NCI-H146 treated with DMSO at 0.1 percent for 48 hours (cell line): ENCODE measurements at regions not wholly inside any gene's neighbourhood (a gene's known extent, or its start where the extent isn't known, plus 50 kb on each side); places are given as distances from the start of the nearest gene placed in this dataset.

Source experiments
- DNase-seq: peaks from one replicate; lab custom pipeline; 2025; ENCODE audit not compliant: unreplicated experiment; lab: John Stamatoyannopoulos, UW

DNA sequence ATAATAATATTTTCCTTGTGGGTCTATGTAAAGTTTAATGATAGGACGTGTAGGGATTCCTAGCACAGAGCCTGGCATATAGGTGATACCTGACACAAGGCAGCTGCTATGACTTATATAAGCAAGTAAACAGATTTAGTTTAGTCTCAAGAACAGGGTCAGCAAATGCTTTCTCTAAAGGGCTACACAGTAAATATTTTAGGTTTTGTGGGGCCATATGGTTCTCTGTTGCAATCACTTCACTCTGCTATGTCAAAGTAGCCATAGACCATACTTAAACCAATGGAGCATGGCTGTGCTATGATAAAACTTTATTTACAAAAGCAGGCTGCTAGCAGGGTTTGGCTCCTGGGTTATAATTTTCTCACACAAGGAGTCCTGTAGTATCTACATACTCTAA lies 204.8 kb upstream of the KLF4 start:
- no peak for DNase-seq

GRCh38 chr9:107693625-107694326 lies 204.2 kb upstream of the KLF4 start:
- DNase-seq, result no peak

DNA sequence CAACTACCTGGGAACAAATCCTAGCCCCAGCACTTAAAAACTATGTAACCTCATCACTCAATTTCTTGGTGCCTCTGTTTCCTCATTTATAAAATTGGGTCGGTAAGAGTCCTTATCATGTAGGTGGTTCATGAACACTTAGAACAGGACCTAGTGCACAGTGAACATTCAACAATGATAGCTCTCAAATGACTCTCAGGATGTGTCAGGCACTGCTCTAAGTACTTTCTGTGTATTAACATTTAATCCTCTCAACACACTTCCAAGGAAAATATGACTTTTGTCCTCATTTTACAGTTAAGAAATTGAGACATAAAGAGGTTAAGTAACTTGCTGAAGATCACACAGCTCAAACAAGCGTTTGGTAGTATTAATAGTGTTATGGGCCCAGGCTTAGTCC lies 202.1 kb upstream of the KLF4 start:
- DNase-seq, result no peak

DNA sequence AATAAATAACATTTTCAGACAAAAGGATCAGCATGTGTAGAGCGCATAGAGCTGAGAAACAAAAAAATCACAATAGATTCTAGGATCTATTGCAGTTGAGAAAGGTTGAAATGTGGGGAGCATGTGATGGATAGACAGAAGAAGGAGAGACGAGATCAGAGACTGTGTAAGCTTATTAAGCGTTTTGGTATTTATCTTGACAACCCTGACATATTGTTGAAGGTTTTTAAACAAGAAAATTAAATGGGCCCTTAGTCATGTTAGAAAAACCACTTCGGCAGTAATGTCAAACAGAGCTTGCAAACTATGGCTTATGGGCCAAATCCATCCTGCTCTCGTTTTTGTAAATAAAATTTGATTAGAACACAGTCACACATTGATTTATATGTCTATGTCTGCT lies 200.5 kb upstream of the KLF4 start:
- no peak for DNase-seq

DNA sequence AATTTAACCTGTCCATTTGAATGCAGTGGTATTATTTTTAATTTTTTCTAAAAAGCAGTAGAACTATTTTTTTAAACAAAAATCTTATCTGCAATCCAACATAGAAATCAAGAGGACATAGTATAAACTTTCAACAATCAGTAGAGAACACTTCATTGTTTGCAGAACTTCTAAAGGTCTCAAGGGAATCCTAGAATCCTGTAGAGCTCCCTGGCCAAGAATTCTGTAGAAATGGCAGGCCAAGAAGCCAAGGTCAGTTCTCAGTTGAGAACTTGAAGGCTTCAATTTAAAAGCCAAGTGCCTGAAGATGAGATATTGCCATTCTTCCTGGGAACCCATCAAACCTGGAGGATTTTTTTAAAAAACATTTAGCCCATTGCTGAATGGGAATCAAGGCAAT lies 199.2 kb upstream of the KLF4 start:
- no peak for DNase-seq

DNA sequence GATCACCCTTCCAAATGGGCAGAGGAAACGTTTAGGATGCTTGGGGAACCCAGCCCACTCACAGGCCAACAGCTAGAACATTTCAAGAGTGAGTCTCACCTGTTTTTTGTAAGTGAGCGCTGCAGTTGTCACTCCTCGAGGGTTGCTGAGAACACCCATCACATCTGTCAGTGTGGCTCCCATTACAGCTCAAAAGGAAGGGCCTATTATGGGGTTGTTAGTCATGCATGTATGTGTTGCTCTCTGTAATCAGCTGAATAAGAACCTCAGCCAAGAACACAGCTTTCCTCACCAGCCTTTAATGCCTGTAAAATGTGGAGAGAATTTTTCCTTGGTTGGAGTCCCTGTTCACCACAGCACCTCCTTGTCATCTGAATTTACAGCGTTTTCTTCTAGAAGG lies 196.3 kb upstream of the KLF4 start:
- no peak for DNase-seq

DNA sequence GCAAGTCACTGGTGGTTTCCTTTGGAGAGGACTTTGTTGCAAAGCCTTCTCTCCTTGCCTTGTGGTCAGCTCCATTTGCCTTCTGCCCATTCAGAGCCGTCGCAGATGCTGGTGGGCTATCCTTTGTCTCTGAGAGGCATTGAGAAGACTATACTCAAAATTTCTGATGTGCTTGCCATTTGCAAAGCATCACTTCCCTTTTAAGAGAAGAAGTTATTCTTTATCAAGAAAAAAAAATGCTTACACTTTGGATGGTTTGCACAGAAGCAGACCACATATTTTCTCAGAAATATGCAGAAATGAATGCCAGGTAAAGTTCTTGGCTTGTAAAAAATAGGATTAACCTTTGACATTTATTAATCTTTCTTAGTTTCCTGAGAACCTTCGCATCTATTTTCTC lies 195.8 kb upstream of the KLF4 start:
- no peak for DNase-seq

DNA sequence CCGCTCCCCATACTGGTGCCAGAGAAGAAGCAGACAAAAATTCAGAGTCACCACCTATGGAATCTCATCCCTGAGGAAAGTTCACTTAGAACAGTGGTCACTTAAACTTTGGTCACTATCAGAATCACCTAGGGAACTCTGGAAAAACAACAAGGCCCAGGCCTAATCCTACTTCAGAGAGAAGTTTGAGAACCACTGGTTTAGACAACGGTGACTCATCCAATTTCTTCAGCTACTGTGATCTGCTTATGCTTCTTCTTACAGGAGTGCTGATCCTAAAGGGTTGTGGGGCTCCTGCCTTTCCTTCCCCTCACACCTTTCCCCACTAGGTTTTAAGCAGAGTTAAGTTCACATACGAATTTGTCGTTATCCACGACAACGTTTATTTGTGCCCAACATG lies 194.7 kb upstream of the KLF4 start:
- DNase-seq, result no peak

GRCh38 chr9:107683566-107683965 lies 194.0 kb upstream of the KLF4 start:
- DNase-seq, result no peak

- no peak for DNase-seq
Measured at GRCh38 chr9:107681988-107682387, 192.4 kb upstream of the KLF4 start.

- DNase-seq, result no peak
Measured at GRCh38 chr9:107675351-107676259, 186.0 kb upstream of the KLF4 start.

DNA sequence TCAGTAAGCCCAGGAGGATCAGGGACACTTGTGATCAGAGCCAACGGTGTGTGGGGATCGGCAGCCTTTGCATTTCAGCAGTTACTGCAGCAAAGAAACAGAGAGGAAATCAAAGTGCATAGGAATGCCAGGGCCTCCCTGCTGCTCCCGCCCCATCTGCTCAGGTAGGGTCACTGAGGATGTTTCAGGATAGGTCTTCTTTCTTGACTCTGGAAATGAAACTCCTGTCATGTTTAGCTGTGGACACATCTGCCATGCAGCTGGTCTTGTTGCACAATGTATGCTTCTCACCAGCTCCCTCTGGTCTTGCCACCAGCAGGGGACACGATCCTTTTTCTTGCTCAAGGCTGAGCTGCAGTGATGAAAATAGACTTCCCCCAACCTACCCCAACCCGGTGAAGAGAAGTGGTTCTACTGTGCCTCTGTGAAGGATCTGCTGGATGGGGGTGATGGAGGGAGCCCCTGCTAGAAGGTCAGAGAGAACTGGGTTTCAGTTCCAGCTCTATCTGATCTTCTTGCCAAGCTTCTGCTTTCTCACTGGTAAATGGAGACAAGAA lies 185.2 kb upstream of the KLF4 start:
- no peak for DNase-seq

- DNase-seq, result no peak
Measured at GRCh38 chr9:107673861-107674720, 184.5 kb upstream of the KLF4 start.

GRCh38 chr9:107671588-107671987 lies 182.0 kb upstream of the KLF4 start:
- no peak for DNase-seq

GRCh38 chr9:107669422-107669821 lies 179.9 kb upstream of the KLF4 start:
- DNase-seq, result no peak

DNA sequence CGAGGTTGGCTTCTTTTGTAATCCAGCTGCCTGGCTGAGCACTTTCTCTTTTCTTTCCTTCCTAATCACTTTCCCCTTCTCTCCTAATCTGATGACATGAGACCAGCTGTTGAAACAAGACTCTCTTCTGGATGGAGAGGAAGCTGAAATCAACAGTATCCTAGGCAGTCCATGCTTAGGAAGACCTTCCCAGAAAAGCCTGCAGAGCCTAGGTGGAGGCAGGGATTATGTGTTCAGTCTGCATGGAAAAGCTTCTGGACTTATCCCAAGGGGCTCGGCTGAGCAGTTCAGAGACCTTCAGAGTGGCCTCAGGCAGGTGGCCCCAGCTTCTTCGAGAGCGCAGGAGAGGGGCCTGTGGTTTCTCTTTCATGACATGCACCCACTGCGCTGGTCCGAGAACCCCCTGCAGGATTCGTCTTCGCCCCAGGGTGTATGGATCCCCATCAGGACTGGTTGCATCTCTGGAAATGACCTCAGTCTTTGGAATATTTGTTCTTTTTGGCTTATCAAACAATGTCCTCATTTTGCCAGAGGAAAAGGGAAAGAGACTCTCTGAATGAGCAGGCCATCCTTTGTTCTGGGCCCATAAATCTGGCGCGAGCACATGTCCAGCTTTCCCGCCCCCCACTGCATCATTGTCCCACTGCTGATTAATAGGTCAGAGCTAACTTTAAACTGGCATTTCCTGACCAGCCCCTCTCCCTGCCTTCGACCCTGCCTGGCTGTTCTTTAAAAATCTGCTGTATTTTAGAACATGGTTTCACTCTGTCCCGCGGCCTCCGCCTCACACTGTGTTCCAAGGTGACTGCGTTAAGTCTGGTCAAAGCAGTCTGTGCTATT lies 177.9 kb upstream of the KLF4 start:
- DNase-seq, result peak; percentile 1

GRCh38 chr9:107665057-107665456 lies 175.5 kb upstream of the KLF4 start:
- no peak for DNase-seq

DNA sequence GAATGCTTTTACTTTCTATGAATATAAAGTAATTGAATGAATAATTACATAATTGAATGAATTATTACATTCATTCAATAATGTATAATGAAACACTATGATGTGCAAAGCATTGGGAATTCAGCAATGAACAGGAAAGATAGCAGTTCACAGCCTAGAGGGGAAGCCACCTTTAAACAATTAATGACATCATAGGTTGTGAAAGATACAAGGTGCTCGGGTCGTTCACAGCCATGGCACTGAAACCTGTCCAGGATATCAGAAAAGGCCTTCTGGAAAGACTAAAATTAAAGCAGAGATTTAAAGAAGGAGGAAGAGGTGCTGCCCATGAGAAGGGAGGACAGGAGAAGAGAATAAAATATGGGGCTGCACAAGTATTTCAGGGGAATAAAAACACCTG lies 171.4 kb upstream of the KLF4 start:
- no peak for DNase-seq

GRCh38 chr9:107653263-107653821 lies 163.8 kb upstream of the KLF4 start:
- peak; percentile 61 for DNase-seq

DNA sequence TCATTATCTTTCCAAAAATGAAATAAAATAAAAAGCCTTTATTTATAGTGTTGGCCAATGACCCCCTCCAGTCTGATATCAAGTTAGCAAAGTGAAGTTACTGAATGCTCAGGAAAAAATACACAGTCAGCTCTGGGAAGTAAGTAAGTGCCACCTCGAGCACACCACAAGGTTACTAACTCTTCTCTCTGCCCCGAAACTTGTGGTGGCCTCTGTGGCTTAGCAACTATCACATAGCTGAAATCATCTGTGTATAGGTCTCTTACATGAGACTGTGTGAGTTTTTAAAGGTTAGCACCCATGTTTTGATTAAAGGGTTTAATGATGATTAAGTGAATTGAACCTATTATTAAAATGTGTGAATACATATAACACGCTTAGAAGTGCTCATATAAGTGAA lies 161.4 kb upstream of the KLF4 start:
- no peak for DNase-seq
